NCI-H748 (cell line): ENCODE measurements at regions not wholly inside any gene's neighbourhood (a gene's known extent, or its start where the extent isn't known, plus 50 kb on each side); places are given as distances from the start of the nearest gene placed in this dataset.
"Not testable (repeated sequence)": the region's sequence is repeated elsewhere in the genome, so short reads cannot be mapped to it uniquely, and the experiment has no call there.

ENCODE experiments used
- DNase-seq: peaks from one replicate; lab custom pipeline; 2025; ENCODE audit not compliant: unreplicated experiment; lab: John Stamatoyannopoulos, UW

DNA sequence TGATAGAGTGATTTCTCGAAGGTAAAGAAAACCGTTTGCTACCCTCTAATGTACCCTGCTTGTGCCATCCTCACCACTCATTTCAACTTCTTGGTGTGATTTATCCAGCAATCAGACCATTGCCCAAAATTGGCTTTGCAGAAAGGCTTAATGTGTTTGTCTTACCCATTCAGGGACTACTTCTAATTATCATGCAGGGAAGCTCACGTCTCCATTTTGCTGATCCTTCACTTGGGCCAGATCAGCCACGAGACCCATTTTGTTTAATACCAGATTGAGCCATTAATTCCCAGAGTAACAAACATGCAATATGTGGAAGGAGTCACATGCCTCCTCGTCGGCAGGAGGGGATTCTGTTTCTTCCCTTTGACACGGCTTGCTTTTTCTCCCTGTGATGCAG is 51.1 kb upstream of the CRY1 start:
- no peak for DNase-seq

- no peak for DNase-seq
These were observed 51.6 kb upstream of the CRY1 start for GRCh38 chr12:107144990-107145389.

DNA sequence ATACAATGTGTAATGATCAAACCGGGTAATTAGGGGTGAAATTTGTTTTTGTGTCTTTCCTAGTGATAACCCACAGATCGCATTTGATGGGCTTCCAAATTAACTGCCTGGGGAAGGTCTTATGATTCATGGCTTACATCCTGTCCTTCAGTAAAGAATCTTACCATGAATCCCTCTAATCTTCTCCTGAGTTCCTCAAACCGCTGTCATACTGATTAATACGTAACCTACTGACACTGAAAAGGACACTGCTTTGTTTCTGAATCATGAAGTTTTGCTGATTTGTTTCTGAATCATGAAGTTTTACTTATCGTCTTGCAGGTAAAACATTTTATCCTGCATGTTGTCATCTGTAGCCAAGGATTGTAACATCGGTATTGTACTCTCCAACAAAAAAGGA is 52.0 kb upstream of the CRY1 start:
- no peak for DNase-seq

- no peak for DNase-seq
These were observed 54.8 kb upstream of the CRY1 start for GRCh38 chr12:107148107-107148506.

- DNase-seq = no peak
These were observed 59.0 kb upstream of the CRY1 start for GRCh38 chr12:107152315-107152714.

GRCh38 chr12:107159384-107159900 is 66.1 kb upstream of the CRY1 start:
- no peak for DNase-seq

GRCh38 chr12:107163413-107163812 is 70.1 kb upstream of the CRY1 start:
- no peak for DNase-seq

DNA sequence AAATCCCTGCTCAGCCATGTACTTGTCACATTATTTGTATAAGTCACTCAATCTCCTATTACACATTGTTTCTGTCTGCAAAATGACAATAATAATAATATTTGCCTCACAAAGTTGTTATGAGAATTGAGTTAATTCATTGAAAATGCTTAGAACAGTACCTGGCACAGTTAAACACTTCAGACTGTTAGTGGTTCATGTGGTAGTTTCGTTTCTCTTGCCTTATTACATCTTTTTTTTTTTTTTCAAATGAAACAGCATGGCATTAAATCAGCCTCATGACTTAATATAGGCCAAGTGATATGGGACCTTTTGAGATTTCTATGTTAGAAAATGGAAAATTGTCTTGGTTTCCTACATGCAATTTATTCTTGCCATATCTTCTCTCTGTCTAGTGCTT is 71.0 kb upstream of the CRY1 start:
- no peak for DNase-seq

GRCh38 chr12:107165581-107165980 is 72.2 kb upstream of the CRY1 start:
- DNase-seq = no peak

DNA sequence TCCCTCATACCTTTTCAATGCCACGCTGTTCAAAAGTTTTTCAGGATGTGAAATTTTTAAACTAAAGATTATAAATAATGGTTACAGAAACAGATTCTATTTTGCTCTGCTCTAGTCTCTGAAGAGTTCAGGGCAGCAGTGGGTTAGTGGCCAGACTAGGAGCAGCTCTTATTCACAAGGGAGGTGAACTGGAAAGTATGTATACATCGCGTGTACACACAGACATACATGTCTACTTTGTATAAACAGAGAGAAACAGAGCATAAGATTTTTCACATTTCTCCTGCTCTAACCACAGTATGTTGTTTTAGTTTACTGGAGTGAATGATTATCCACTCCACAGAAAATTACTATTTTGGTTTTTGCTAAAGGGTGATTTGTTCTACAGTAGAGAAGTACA is 74.4 kb upstream of the CRY1 start:
- no peak for DNase-seq

DNA sequence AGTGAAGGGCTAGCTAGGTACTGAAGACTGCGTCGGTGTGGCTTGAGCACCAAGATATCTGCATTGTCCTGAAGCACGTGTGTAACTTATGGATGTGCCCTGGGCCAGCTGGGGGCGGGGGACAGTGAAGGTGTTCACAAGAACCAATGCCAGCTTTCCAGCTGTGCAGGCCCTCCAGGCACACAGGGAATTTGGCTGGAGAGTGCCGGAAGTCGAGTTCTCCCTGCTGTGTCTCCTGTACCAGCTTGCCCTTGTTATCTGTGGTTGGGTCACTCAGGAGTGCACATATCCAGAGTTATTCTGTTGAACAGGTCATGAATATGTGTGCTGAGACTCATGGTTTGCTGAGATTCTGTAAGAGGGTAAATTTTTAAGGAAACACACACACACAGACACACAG is 75.9 kb upstream of the CRY1 start:
- DNase-seq = no peak

DNA sequence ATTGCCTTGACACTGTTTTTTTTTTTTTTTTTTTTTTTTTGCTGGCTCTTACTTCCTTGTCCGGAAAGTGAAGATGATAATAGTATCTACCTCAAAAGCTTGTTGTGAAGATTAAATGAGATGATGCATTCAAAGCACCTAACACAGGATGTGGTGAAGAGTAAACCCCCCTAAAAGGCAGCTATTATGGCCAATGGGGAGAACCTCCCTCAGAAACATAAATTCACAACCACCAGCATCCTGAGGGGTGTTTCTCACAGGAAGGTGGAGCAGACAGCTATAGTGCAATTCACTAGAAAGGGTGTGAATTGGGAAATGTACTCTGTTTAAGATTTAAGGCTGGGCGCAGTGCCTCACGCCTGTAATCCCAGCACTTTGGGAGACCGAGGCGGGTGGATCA is 85.4 kb upstream of the CRY1 start:
- no peak for DNase-seq

DNA sequence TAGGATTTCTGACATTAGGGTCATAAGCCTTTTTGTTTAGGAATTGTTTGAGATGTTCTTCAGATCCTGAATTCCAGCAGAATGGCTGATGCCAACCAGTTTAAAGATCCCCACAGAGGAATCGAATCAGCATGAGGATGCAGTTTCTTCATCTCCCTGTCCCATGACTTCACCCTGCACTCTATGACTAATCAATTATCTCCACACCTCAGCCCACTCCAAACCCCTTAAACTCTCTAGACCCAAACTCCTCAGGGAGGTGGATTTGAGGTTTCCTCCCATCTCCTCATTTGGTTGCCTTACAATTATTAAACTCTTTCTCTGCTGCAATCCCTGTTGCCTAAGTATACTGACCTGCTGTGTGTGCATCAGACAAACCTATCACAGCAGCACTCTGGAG is 86.5 kb upstream of the CRY1 start:
- no peak for DNase-seq

DNA sequence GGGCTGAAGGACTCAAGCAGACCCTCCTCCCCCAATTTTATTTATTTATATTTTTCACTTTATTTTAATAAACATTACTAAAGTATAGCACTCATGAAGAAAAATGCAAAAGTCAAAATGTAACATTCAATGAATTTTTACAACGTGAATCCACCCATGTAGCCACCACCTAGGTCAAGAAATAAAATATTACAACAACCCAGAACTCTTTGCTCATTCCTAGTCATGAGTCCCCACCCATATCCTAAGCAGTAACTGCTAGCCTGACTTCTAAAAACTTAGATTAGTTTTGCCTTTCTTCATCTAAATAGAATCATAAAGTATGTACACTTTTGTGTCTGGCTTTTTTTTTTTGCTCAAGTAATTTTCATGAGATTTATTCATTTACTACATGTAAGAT is 86.9 kb upstream of the CRY1 start:
- DNase-seq = no peak

DNA sequence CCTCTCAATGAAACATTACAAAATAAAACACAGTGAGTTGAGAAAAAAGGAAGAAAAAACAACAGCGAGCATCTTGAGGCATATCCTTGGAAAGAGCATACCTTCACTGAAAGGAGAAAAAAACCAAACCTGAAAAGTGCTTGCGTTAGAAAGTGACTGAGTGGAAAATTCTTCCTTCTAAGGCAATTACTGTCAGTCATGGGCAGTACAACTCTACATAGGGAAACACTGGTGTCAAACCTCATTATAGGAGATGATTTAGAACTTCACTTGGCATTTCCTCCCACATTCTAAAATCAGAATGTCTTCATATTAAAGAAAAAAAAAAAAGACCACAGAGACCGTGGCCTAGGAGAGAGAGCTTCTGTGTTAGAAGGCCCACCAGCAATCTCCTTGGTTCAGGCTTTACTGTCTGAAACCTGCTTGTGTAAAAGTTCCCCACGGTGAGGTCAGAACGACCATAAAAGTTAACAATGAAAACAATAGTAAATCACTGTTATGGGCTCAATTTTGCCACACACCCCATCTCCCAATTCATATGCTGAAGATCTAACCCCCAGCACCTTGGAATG is 91.1 kb upstream of the CRY1 start:
- DNase-seq = no peak

GRCh38 chr12:107196681-107197080 is 103.3 kb upstream of the CRY1 start:
- DNase-seq = no peak

DNA sequence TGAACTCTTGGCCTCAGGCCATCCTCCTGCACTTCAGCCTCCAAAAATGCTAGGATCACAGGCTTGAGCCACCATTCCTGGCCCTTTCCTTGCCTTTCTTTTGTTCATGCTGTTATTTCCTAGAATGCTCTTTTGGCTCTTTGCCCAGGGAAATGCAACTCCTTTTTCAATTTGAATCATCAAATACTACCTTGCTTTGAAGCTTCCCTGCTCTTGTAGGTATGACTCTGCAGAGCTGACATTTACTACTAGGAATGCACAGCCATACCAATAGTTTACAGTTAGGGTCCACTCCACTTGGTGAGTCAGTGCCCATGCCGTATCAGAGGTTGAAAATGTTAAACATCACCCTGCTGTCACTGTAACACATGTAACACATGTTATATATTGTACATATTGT is 107.0 kb upstream of the CRY1 start:
- DNase-seq = peak; percentile 35

GRCh38 chr12:107207931-107208525 is 114.7 kb upstream of the CRY1 start:
- DNase-seq = no peak

- not testable (repeated sequence) for DNase-seq
These were observed 116.4 kb upstream of the CRY1 start for GRCh38 chr12:107209700-107210099.

DNA sequence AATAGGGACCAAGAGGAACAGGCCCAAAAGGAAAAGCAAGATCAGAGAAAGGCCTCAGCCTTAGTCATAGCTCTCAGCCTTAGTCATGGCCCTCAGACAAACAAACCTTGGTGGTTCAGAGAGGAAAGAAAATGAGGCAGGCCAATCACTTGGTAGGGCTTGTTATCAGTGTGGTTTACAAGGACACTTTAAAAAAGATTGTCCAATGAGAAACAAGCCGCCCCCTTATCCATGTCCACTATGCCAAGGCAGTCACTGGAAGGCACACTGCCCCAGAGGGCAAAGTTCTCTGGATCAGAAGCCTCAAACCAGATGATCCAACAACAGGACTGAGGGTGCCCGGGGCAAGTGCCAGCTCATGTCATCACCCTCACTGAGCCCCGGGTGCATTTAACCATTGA is 121.0 kb upstream of the CRY1 start:
- DNase-seq = not testable (repeated sequence)

DNA sequence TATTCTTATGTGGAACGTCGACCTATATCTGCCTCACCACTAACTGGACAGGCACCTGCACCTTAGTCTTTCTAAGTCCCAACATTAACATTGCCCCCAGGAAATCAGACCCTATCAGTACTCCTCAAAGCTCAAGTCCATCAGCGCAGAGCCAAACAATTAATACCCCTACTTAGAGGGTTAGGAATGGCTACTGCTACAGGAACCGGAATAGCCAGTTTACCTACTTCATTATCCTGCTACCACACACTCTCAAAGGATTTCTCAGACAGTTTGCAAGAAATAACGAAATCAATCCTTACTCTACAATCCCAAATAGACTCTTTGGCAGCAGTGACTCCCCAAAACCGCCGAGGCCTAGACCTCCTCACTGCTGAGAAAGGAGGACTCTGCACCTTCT is 123.1 kb upstream of the CRY1 start:
- peak; percentile 48 for DNase-seq

DNA sequence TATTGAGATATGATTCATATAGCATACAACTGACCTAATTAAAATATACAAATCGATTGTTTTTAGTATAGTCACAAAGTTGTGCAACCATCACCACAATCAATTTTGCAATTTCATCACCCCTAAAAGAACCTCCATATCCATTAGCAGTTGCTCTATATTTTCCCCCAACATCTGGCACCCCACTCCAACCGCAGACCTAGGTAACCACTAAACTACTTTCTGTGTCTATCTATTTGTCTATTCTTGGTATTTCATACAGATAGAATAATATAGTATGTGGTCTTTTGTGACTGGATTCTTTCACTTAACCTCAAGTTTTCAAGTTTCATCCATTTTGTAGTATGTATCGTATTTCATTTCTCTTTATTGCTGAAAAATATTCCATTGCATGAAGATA is 126.0 kb upstream of the CRY1 start:
- DNase-seq = no peak

GRCh38 chr12:107221913-107222312 is 128.6 kb upstream of the CRY1 start:
- no peak for DNase-seq
